Renal cortex interstitium (tissue), 11 donors: ENCODE measurements at regions not wholly inside any gene's neighbourhood (a gene's known extent, or its start where the extent isn't known, plus 50 kb on each side); places are given as distances from the start of the nearest gene placed in this dataset.

Source experiments
- DNase-seq, 11 donors: peaks; one replicate each; pipeline ENCODE4 v3.0.0-alpha.2; 2013; ENCODE audit warnings: low read depth in 9 of 11, low spot score in 4 of 11; ENCODE audit errors: extremely low read depth in 1 of 11

GRCh38 chr12:124438437-124439056, 128.9 kb downstream of the NCOR2 start:
- DNase-seq, result no peak

- DNase-seq, result no peak
Measured at GRCh38 chr12:124437617-124438436, 129.6 kb downstream of the NCOR2 start.

GRCh38 chr12:124437121-124437520, 130.3 kb downstream of the NCOR2 start:
- no peak for DNase-seq

GRCh38 chr12:124436366-124436765, 131.0 kb downstream of the NCOR2 start:
- no peak for DNase-seq

GRCh38 chr12:124435806-124436345, 131.5 kb downstream of the NCOR2 start:
- no peak for DNase-seq

- no peak for DNase-seq
Measured at GRCh38 chr12:124434951-124435805, 132.2 kb downstream of the NCOR2 start.

- DNase-seq, result no peak
Measured at GRCh38 chr12:124434354-124434753, 133.1 kb downstream of the NCOR2 start.

- no peak for DNase-seq
Measured at GRCh38 chr12:124433879-124434278, 133.5 kb downstream of the NCOR2 start.

- DNase-seq, result no peak
Measured at GRCh38 chr12:124433147-124433874, 134.1 kb downstream of the NCOR2 start.

- no peak for DNase-seq
Measured at GRCh38 chr12:124432376-124432775, 135.0 kb downstream of the NCOR2 start.

GRCh38 chr12:124431971-124432370, 135.4 kb downstream of the NCOR2 start:
- no peak for DNase-seq

- no peak for DNase-seq
Measured at GRCh38 chr12:124430491-124430890, 135.6 kb downstream of the RFLNA start.

- DNase-seq, result no peak
Measured at GRCh38 chr12:124429535-124429934, 134.6 kb downstream of the RFLNA start.

- no peak for DNase-seq
Measured at GRCh38 chr12:124428792-124429281, 133.9 kb downstream of the RFLNA start.

- no peak for DNase-seq
Measured at GRCh38 chr12:124428136-124428791, 133.4 kb downstream of the RFLNA start.

- no peak for DNase-seq
Measured at GRCh38 chr12:124426594-124427555, 132.0 kb downstream of the RFLNA start.

GRCh38 chr12:124425667-124426066, 130.8 kb downstream of the RFLNA start:
- no peak for DNase-seq
